SK-MEL-5 (cell line): ENCODE measurements at regions not wholly inside any gene's neighbourhood (a gene's known extent, or its start where the extent isn't known, plus 50 kb on each side); places are given as distances from the start of the nearest gene placed in this dataset.
"Not testable (repeated sequence)": the region's sequence is repeated elsewhere in the genome, so short reads cannot be mapped to it uniquely, and the experiment has no call there.

Experiments
- DNase-seq: peaks from one replicate; pipeline ENCODE4 v3.0.0-alpha.2; 2016; ENCODE audit warnings: low read depth, low spot score
- in situ Hi-C: cut with HindIII; loops from 2 replicates; pipeline ENCODE4 v1.10.0; 2016; ENCODE audit warnings: low sequenced_read_pairs, high pct_unique_total_duplicates, low pct_unique_long_range_greater_than_20kb

GRCh38 chr3:150239766-150240165 is 168.3 kb upstream of the TSC22D2 start:
- in situ Hi-C loops, result no loop called here
- peak; percentile 26 for DNase-seq

GRCh38 chr3:150238995-150239619 is 169.0 kb upstream of the TSC22D2 start:
- in situ Hi-C loops, result no loop called here
- DNase-seq, result peak; percentile 70

DNA sequence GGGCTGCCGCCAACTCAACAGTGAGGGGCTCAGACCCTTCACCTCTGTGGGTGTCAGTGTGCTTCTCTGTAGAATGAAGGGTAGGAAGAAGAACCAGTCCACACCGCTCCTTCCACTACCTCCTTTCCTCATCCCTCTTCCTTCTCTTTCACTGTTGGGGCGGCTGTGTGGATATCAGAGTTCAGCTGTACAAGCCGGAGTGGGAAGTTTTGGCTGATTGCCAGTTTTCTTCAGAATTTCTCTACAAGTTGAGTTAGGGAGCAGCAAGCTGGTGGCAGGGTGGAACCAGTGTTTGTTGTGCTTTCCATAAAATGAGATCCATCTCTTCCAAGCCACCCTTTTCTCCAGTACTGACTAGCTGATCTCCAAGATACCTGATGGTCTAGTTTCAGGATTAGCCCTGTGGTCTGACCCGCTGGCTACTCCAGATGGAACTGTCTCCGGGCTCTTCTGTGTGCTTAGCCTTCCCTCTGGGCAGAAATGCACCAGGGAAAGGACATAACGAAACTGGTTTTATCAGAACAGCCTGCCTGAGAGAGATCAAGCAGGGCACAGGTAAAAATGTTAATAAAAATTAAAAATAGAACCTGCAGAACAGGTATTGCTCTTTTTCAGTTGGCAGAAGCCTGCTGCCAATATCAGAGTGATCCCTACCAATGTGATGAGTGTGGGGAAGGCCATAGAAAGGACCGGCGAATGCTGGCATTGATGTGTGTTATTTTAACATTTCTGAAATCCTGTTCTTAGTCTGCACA is 169.9 kb upstream of the TSC22D2 start:
- in situ Hi-C loops, result no loop called here
- no peak for DNase-seq

GRCh38 chr3:150237490-150237889 is 170.6 kb upstream of the TSC22D2 start:
- no peak for DNase-seq
- in situ Hi-C loops, result no loop called here

GRCh38 chr3:150236316-150237082 is 171.6 kb upstream of the TSC22D2 start:
- in situ Hi-C loops, result no loop called here
- DNase-seq, result no peak

DNA sequence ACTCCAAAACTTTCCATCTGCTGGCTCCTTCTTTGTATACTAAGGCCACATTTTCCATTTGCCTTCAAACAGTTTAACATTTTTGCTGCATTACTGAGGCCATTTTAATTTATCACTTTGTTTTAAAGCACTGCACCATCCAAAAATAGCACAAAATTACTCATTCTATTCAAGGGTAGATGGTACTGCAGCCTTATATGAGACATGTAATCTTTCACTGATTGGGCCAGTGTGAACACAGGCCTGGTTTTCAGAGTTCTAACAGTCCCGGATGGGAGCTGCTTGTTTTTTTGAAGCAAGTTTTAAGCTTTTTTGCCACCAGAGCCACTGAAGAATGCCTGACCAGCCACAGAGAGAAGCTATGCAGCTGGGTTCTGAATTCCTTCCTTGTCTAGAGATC is 172.3 kb upstream of the TSC22D2 start:
- in situ Hi-C loops, result no loop called here

DNA sequence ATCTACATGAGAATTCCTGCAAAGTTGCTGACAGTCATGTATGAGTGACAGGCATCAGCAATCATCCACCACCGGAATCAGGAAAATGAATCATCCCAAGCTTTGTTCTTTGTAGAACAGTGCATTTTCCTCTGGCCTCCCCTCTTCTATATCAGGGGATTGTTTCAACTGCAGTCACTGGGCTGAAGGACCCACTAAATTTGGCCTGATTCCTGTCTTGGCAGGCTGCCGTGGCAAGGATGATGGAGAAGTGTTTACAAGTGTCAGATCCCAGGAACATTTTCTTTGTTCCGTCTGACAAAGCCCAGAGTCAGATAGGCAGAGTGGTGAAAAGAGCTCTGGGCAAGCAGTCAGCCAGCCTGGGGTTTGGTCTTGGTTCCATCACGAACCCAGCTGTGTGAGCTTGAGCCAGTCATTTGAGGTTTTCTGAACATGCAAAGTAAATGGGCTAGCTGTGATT is 175.1 kb upstream of the TSC22D2 start:
- in situ Hi-C loops, result no loop called here
- no peak for DNase-seq

More for the DNA sequence above, 172.3 kb upstream of the TSC22D2 start:
- no peak for DNase-seq

DNA sequence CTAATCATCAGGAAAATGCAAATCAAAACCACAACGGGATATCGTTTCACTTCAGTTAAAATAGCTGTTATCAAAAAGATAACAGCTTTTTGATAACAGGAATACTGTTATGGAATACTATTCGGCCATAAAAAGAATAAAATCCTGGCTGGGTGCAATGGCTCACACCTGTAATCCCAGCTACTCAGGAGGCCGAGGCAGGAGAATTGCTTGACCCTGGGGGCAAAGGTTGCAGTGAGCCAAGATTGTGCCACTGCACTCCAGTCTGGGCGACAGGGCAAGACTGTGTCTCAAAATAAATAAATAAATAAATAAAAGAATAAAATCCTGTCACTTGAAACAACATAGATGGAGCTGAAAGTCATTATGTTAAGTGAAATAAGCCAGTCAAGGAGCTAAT is 178.1 kb upstream of the TSC22D2 start:
- no peak for DNase-seq
- in situ Hi-C loops, result no loop called here

DNA sequence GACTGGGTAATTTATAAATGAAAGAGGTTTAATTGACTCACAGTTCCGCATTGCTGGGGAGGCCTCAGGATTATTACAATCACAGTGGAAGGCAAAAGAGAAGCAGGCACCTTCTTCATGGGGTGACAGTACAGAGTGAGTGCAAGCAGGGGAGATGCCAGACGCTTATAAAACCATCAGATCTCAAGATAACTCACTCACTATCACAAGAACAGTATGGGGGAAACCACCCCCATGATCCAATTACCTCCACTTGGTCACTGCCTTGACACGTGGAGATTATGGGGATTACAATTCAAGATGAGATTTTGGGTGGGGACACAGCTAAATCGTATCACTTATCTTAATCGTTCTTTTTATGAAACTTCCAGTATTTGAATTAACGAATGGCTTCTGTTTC is 179.5 kb upstream of the TSC22D2 start:
- DNase-seq, in situ Hi-C loops: not testable (repeated sequence)

- in situ Hi-C loops, result no loop called here
- DNase-seq, result peak; percentile 83
Observed at GRCh38 chr3:150227839-150228238, 180.3 kb upstream of the TSC22D2 start.

GRCh38 chr3:150225986-150226385 is 182.1 kb upstream of the TSC22D2 start:
- DNase-seq, result no peak
- in situ Hi-C loops, result no loop called here

DNA sequence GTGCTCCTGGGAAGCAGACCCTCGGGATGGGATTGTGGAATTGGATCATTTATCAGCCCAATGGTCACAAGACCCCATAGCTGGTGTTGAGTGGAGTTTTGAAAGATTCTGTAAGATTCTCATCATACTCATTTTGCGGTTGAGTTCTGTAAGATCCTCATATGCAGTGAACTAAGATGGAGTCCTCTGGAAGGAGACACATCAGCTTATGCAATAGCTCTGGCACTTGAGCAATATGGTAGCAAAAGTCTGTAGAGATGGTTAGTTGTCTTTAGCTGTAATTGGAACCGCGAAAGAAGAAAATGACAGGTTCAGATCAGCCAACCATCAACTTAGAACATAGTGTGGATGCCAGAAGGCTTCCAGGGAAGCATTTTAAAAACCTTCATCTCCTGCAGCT is 184.5 kb upstream of the TSC22D2 start:
- DNase-seq, result no peak
- in situ Hi-C loops, result no loop called here

DNA sequence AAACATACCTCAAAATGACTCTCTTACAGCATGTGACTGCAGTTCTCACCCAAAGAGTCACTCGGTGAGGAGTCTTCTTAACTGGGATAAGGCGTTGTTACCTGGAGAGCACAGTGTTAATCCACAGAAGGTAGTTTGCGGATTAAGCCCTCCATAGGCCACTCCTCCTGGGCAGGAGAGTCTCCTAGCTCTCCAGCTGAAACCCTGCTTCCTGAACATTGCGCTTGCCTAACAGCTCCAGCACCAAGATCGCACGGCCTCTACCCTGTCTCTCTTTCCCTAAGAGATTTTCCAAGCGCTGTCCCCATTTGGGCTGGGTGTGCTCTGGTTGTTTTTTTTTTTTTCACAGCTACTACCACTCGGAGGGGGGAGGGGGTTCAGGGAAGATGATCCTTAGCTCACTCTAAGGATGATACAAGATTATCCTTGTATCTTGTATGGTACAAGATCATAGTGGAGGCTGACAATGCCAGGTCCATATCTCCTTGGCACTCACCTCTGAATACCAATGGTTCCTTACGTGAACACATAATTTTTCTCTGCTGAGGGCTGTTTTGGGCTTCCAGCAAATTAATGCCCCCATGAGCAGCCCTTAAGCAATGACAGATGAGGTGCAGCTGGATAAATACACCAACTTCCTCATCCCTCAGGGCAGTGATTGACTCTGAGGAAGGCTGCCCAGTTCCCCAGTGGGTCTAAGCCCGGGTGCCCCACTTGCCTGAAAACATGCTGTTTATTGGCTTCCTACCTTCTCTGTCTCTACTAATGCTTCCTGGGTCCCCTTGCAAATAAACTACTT is 185.2 kb upstream of the TSC22D2 start:
- DNase-seq, result no peak
- in situ Hi-C loops, result no loop called here

GRCh38 chr3:150221904-150222523 is 186.1 kb upstream of the TSC22D2 start:
- DNase-seq, result no peak
- in situ Hi-C loops, result no loop called here

DNA sequence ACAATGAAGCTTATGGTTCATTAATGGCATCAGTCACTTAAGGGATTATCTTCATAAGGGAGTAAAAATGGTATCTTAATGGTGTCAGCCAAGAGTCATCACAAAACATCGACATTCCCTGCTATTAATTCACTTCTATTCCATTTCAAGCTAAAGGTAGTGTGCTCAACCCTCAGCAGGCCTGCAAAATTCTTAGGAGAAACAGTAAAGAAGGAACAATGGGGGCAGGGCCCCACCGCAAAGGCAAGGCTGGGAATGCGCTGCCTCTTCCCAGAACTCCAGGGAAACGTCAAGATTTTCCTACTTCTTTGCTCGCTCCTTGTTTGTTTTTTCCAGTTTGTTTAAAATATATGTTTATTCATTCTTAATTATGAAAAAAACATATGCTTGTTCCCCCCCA is 187.3 kb upstream of the TSC22D2 start:
- in situ Hi-C loops, result no loop called here
- no peak for DNase-seq

DNA sequence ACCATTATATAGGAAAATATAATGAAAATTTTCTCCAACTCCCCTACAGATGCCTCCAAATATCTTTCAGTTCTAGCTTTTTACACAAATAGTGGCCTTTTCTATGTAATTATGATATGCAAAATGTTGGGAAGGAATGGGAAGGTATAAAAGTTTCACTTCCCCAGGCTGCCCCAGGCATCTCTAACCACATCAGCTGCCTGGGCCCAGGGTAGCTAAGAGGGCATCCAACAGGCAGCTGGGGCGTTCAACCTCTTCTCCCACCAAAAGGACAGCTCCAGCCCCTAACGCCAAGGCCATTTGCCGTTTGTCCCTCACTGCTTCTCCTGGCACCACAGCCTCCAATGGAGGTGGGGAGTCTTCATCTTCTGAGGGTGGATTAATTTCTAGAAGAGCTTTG is 188.1 kb upstream of the TSC22D2 start:
- in situ Hi-C loops, result no loop called here
- no peak for DNase-seq

DNA sequence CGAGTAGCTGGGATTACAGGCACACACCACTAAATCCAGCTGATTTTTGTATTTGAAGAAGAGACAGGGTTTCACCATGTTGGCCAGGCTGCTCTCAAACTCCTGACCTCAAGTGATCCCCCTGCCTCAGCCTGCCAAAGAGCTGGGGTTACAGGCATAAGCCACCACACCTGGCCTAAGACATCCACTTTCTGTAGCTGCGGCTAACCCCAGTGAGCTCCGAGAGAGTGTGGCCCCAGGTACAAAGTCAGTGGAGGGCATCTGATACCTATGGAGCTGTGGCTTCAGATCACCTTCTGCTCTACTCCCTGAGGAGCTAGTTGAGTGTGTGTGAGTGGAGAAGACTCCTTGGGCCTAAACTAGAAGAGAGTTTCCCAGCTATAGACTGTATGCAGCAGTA is 189.3 kb upstream of the TSC22D2 start:
- in situ Hi-C loops, result no loop called here
- no peak for DNase-seq
